ENCODE measurements at regions not wholly inside any gene's neighbourhood (a gene's known extent, or its start where the extent isn't known, plus 50 kb on each side); places are given as distances from the start of the nearest gene placed in this dataset.

DNA sequence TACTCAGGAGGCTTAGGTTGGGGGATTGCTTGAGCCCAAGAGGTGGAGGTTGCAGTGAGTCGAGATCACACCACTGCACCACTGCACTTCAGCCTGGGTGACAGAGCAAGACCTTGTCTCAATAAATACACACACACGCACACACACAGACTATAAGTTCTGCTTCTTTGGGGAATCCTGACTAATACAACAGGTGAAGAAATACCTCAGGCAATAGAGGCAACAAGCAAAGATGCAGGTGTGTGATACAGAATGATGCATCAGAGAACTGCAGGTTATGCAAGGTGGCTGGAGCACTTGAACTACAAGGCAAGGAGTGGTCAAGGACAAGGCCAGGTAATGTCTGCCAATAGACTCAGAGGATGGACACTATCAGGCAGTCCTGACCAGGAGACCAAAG lies 117.6 kb upstream of the ZNF678 start:
- Histone ChIP-seq H3K9me3 (ENCODE audit: control insufficient read depth, insufficient read depth, low read depth, low read length) (no peaks in the 10 kb centered on the region), H3K4me3 (ENCODE audit: low read depth in 2 of 2, low read length in 2 of 2) (no peak overlapping the region), H3K36me3 (ENCODE audit: control insufficient read depth, insufficient read depth, low read length) (no peaks in the 10 kb centered on the region), H3K27ac (ENCODE audit: low read length) (no peak overlapping the region), H3K27me3 (ENCODE audit: control insufficient read depth, insufficient read depth, low read length) (no peaks in the 10 kb centered on the region), H3K4me1 (ENCODE audit: control insufficient read depth, insufficient read depth, low read length) (no peaks in the 10 kb centered on the region)
- CTCF ChIA-PET = no interaction called here
- intact Hi-C loops (cut with micrococcal nuclease; ENCODE audit: unreplicated experiment) = no loop called here
- POLR2A ChIA-PET = interaction anchor here (0.6 kb wide), 1 partner anchor 10 kb away, joined by 4 read pairs; no protein-coding TSS in a partner anchor
- in situ Hi-C loops (cut with HindIII; ENCODE audit: low pct_unique_long_range_greater_than_20kb, low sequenced_read_pairs) = no loop called here
- ATAC-seq (no peak), DNase-seq (ENCODE audit: low read depth, low spot score) (no peak)
- no TSS peak for BruUV-seq (replicated peaks)
- TF ChIP-seq TCF7L2 (IDR thresholded peaks at IDR 0.05; ENCODE audit: low read depth, low read length) = no peak
- TF ChIP-seq, protein P1, sequence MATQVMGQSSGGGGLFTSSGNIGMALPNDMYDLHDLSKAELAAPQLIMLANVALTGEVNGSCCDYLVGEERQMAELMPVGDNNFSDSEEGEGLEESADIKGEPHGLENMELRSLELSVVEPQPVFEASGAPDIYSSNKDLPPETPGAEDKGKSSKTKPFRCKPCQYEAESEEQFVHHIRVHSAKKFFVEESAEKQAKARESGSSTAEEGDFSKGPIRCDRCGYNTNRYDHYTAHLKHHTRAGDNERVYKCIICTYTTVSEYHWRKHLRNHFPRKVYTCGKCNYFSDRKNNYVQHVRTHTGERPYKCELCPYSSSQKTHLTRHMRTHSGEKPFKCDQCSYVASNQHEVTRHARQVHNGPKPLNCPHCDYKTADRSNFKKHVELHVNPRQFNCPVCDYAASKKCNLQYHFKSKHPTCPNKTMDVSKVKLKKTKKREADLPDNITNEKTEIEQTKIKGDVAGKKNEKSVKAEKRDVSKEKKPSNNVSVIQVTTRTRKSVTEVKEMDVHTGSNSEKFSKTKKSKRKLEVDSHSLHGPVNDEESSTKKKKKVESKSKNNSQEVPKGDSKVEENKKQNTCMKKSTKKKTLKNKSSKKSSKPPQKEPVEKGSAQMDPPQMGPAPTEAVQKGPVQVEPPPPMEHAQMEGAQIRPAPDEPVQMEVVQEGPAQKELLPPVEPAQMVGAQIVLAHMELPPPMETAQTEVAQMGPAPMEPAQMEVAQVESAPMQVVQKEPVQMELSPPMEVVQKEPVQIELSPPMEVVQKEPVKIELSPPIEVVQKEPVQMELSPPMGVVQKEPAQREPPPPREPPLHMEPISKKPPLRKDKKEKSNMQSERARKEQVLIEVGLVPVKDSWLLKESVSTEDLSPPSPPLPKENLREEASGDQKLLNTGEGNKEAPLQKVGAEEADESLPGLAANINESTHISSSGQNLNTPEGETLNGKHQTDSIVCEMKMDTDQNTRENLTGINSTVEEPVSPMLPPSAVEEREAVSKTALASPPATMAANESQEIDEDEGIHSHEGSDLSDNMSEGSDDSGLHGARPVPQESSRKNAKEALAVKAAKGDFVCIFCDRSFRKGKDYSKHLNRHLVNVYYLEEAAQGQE (IDR thresholded peaks at IDR 0.05; ENCODE audit: insufficient read depth in 1 of 2, low read depth in 2 of 2, low read length in 1 of 2) = no peak
- no peak for TF ChIP-seq SIN3A (IDR thresholded peaks at IDR 0.05; ENCODE audit: borderline replicate concordance, insufficient read depth, low read depth, low read length)
- TF ChIP-seq, protein P2, sequence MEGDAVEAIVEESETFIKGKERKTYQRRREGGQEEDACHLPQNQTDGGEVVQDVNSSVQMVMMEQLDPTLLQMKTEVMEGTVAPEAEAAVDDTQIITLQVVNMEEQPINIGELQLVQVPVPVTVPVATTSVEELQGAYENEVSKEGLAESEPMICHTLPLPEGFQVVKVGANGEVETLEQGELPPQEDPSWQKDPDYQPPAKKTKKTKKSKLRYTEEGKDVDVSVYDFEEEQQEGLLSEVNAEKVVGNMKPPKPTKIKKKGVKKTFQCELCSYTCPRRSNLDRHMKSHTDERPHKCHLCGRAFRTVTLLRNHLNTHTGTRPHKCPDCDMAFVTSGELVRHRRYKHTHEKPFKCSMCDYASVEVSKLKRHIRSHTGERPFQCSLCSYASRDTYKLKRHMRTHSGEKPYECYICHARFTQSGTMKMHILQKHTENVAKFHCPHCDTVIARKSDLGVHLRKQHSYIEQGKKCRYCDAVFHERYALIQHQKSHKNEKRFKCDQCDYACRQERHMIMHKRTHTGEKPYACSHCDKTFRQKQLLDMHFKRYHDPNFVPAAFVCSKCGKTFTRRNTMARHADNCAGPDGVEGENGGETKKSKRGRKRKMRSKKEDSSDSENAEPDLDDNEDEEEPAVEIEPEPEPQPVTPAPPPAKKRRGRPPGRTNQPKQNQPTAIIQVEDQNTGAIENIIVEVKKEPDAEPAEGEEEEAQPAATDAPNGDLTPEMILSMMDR (IDR thresholded peaks at IDR 0.05) = no peak
- no peak for TF ChIP-seq POLR2AphosphoS5 (IDR thresholded peaks at IDR 0.05; ENCODE audit: low read depth, low read length)

DNA sequence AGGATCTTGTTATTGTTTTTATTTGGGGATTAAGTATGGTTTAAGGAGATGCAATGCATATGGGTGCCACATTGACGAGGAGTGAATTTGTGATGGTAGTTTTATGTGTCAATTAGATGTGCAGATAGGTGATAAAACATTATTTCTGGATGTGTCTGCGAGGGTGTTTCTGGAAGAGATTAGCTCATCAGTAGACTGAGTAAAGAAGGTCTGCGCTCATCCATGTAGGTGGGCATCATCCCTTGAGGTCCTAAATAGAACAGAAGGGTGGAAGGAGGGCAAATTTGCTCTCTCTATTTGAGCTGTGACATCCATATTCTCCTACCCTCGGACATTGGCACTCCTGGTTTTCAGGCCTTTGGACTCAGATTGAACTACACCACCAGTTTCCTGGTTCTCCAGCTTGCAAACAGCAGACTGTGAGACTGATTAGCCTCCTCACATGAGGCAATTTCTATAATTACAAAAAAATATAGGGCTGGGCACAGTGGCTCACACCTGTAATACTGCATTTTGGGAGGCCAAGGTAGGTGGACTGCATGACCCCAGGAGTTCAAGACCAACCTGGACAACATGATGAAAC lies 118.2 kb upstream of the ZNF678 start:
- Histone ChIP-seq H3K27me3 (ENCODE audit: control insufficient read depth, insufficient read depth, low read length) (no peaks in the 10 kb centered on the region), H3K27ac (ENCODE audit: low read length) (no peak overlapping the region), H3K36me3 (ENCODE audit: control insufficient read depth, insufficient read depth, low read length) (no peaks in the 10 kb centered on the region), H3K4me1 (ENCODE audit: control insufficient read depth, insufficient read depth, low read length) (no peaks in the 10 kb centered on the region), H3K9me3 (ENCODE audit: control insufficient read depth, insufficient read depth, low read depth, low read length) (no peaks in the 10 kb centered on the region), H3K4me3 (ENCODE audit: low read depth in 2 of 2, low read length in 2 of 2) (no peak overlapping the region)
- intact Hi-C loops (cut with micrococcal nuclease; ENCODE audit: unreplicated experiment) = no loop called here
- POLR2A ChIA-PET = interaction anchor here (0.6 kb wide), 1 partner anchor 11 kb away, joined by 4 read pairs; no protein-coding TSS in a partner anchor
- ATAC-seq (no peak), DNase-seq (ENCODE audit: low read depth, low spot score) (no peak)
- TF ChIP-seq TCF7L2 (IDR thresholded peaks at IDR 0.05; ENCODE audit: low read depth, low read length) (no peak), SIN3A (IDR thresholded peaks at IDR 0.05; ENCODE audit: borderline replicate concordance, insufficient read depth, low read depth, low read length) (no peak), POLR2AphosphoS5 (IDR thresholded peaks at IDR 0.05; ENCODE audit: low read depth, low read length) (no peak)
- TF ChIP-seq, protein P2 (IDR thresholded peaks at IDR 0.05) = no peak
- TF ChIP-seq, protein P1 (IDR thresholded peaks at IDR 0.05; ENCODE audit: insufficient read depth in 1 of 2, low read depth in 2 of 2, low read length in 1 of 2) = no peak
- CTCF ChIA-PET = no interaction called here
- no TSS peak for BruUV-seq (replicated peaks)
- in situ Hi-C loops (cut with HindIII; ENCODE audit: low pct_unique_long_range_greater_than_20kb, low sequenced_read_pairs) = no loop called here
